NT2/D1 (cell line): ENCODE measurements at regions not wholly inside any gene's neighbourhood (a gene's known extent, or its start where the extent isn't known, plus 50 kb on each side); places are given as distances from the start of the nearest gene placed in this dataset.

Experiments used
- SUZ12 ChIP-seq: IDR thresholded peaks from 2 replicates; pipeline ENCODE4 v1.6.1; 2011; ENCODE audit not compliant: insufficient read length, insufficient read depth; ENCODE audit errors: extremely low read depth
- YY1 ChIP-seq: IDR thresholded peaks from 2 replicates; pipeline ENCODE4 v1.6.1; 2011; ENCODE audit not compliant: insufficient read length, insufficient read depth
- ZNF274 ChIP-seq: IDR thresholded peaks from 2 replicates; pipeline ENCODE4 v1.6.1; 2011; ENCODE audit warnings: mild to moderate bottlenecking, low read depth, low read length

GRCh38 chr12:123067654-123068053 lies 83.2 kb downstream of the PITPNM2 start:
- no peak for TF ChIP-seq ZNF274
- no peak for TF ChIP-seq SUZ12
- TF ChIP-seq YY1 = no peak
